ENCODE measurements at regions not wholly inside any gene's neighbourhood (a gene's known extent, or its start where the extent isn't known, plus 50 kb on each side); places are given as distances from the start of the nearest gene placed in this dataset.
"Not testable (repeated sequence)": the region's sequence is repeated elsewhere in the genome, so short reads cannot be mapped to it uniquely, and the experiment has no call there.

DNA sequence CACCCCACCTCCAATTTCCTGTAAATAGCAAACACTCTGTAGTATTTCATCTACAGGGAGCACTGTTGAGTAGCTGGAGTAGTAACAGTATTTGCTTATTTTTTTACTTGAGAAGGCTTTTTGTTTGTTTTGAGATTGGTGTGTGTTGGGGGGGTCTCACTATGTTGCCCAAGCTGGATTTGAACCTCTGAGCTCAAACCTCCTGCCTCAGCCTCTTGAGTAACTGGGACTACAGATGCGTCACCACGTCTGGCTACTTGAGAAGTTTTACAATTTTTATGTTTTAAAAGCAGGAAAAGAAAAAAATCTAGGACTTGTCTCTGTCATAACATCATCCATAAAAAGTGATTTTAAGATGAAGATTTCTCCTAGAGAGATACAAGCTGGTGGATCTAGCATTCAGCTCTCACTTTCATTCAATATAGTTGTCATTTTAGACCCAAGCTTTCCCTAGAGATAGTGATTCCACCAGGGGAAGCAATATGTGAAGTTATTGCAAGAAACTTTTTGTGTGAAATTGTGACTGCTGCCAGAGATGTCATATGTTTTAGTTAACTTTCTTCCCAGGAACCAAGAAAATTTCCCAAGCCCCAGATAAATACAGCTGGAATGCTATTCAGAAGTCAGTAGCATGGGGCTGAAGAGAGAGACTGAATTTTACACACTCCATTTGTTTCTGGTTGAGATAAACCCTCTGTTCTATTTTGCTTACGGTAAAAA is 60.2 kb upstream of the MAP4K3 start:
- TF ChIP-seq, protein P1, sequence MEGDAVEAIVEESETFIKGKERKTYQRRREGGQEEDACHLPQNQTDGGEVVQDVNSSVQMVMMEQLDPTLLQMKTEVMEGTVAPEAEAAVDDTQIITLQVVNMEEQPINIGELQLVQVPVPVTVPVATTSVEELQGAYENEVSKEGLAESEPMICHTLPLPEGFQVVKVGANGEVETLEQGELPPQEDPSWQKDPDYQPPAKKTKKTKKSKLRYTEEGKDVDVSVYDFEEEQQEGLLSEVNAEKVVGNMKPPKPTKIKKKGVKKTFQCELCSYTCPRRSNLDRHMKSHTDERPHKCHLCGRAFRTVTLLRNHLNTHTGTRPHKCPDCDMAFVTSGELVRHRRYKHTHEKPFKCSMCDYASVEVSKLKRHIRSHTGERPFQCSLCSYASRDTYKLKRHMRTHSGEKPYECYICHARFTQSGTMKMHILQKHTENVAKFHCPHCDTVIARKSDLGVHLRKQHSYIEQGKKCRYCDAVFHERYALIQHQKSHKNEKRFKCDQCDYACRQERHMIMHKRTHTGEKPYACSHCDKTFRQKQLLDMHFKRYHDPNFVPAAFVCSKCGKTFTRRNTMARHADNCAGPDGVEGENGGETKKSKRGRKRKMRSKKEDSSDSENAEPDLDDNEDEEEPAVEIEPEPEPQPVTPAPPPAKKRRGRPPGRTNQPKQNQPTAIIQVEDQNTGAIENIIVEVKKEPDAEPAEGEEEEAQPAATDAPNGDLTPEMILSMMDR (IDR thresholded peaks at IDR 0.05): no peak
- no peak for TF ChIP-seq ZFX (IDR thresholded peaks at IDR 0.05; ENCODE audit: borderline replicate concordance)

DNA sequence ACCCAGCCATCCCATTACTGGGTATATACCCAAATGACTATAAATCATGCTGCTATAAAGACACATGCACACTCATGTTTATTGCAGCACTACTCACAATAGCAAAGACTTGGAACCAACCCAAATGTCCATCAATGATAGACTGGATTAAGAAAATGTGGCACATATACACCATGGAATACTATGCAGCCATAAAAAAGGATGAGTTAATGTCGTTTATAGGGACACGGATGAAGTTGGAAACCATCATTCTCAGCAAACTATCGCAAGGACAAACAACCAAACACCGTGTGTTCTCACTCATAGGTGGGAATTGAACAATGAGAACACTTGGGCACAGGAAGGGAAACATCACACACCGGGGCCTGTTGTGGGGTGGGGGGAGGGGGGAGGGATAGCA is 61.1 kb upstream of the MAP4K3 start:
- H3K27ac ChIP-seq: not testable (repeated sequence)

More for the DNA sequence above, 60.2 kb upstream of the MAP4K3 start:
- no peak overlapping the region for H3K27ac ChIP-seq

DNA sequence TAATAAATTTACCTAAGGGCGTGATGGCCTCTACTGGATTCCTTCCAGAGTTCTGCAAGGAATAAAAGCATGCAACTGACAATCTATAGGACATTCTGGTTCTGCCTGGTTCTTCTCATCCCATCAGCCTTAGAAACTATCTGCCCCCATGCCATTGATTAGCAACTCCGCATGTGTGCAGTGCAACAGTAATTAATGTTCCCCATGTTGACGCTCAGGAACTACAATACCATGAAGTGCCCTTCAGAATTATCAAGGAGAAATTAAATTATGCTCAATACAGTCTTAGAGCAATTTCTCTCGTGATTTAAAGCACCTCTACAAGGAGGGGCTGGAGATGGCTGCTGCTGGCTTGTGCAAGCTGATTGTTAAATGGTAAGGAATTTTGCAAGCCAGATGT is 61.7 kb upstream of the MAP4K3 start:
- H3K27ac ChIP-seq: no peak overlapping the region
- TF ChIP-seq, protein P1 (IDR thresholded peaks at IDR 0.05): no peak
- TF ChIP-seq ZFX (IDR thresholded peaks at IDR 0.05; ENCODE audit: borderline replicate concordance): no peak

DNA sequence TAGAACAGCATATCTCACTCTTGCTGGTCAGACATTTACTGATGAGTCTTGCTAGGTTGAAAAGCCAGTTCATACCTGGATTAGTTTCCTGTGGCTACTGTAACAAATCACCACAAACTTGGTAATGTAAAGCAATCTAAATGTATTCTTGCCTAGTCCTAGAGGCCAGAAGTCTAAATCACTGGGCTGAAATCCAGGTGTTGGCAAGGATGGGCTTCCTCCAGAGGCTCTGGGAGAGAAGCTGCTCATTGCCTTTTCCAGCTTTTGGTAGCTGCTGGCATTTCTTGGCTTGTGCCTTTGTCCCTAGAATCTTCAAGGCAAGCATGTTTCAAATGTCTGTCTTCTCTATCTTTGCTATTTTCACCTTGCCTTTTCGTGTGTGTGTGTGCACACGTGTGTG is 62.3 kb upstream of the MAP4K3 start:
- H3K27ac ChIP-seq: no peak overlapping the region
- TF ChIP-seq ZFX (IDR thresholded peaks at IDR 0.05; ENCODE audit: borderline replicate concordance): no peak
- TF ChIP-seq, protein P1 (IDR thresholded peaks at IDR 0.05): no peak

DNA sequence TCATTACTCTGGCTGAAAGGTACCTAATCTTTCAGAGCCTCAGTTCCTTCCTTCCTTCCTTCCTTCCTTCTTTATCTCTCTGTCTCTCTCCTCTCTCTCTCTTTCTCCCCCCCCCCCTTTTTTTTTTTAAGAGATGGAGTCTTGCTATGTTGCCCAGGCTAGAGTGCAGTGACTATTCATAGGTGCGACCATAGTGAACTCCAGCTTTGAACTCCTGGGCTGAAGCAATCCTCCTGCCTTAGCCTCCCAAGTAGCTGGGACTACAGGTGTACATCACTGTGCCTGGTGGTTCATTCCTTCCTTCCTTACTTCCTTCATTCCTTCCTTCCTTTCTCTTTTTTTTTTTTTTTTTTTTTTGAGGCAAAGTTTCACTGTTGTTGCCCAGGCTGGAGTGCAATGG is 64.3 kb upstream of the MAP4K3 start:
- no peak overlapping the region for H3K27ac ChIP-seq
- TF ChIP-seq, protein P1 (IDR thresholded peaks at IDR 0.05): no peak
- no peak for TF ChIP-seq ZFX (IDR thresholded peaks at IDR 0.05; ENCODE audit: borderline replicate concordance)

DNA sequence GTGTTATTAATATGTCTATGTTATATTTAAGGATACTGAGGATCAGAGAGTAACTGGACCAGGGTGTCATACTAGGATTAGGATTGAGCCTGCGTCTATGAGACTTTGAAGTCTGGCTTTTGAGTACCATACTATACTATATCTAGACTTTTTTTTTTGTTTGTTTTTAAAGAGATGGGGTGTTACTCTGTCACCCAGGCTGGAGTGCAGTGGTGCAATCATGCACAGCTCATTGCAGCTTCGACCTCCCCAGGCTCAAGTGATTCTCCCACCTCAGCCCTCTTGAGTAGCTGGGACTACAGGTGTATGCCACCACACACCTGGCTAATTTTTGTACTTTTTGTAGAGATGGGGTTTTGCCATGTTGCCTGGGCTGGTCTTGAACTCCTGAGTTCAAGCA is 66.2 kb upstream of the MAP4K3 start:
- no peak overlapping the region for H3K27ac ChIP-seq
- TF ChIP-seq ZFX (IDR thresholded peaks at IDR 0.05; ENCODE audit: borderline replicate concordance): no peak
- TF ChIP-seq, protein P1 (IDR thresholded peaks at IDR 0.05): no peak

DNA sequence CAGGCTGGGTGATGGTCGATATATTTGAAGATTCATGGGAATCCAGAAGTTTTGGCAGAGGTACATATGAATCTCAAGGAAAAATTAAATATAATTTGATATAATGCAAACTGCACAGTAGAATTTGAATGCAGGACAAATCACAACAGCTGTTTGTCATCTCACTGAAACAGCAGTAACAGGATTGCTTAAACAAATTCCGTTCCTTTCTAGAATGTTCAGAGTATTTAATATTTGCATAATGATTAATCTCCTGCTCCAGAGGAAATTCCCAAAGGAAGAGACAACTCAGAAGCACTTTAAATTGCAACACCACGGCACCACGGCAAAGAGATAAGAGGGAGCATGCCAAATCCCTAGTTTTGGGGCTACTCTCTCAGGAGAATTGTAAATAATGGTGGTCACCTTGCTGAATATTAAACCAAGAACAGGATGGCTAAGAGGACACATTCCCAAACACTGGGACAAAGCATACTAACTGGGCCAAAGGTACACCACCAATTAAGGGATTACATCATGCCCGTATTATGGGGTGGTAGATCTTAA is 67.8 kb upstream of the MAP4K3 start:
- H3K27ac ChIP-seq: no peak overlapping the region
- TF ChIP-seq, protein P1 (IDR thresholded peaks at IDR 0.05): no peak
- TF ChIP-seq ZFX (IDR thresholded peaks at IDR 0.05; ENCODE audit: borderline replicate concordance): no peak

Data from 22Rv1 (cell line).